ENCODE measurements at regions not wholly inside any gene's neighbourhood (a gene's known extent, or its start where the extent isn't known, plus 50 kb on each side); places are given as distances from the start of the nearest gene placed in this dataset.
"Not testable (repeated sequence)": the region's sequence is repeated elsewhere in the genome, so short reads cannot be mapped to it uniquely, and the experiment has no call there.

GRCh38 chr1:208479435-208479834 is 235.3 kb upstream of the PLXNA2 start:
- Histone ChIP-seq H3K4me3 (no peak overlapping the region), H3K9me3 (no peaks in the 10 kb centered on the region), H3K36me3 (no peaks in the 10 kb centered on the region), H3K4me1 (ENCODE audit: control insufficient read depth in 1 of 2, low read depth in 2 of 2) (peaks cover 0 to 8% of the 10 kb centered on the region in 2 donors), H3K27ac (no peak overlapping the region), H3K27me3 (replicated peaks; ENCODE audit: insufficient read depth) (no peaks in the 10 kb centered on the region)
- ATAC-seq (ENCODE audit: insufficient number of reproducible peaks, low FRiP score, low read depth) (no peak), DNase-seq (ENCODE audit: low spot score) (no peak)
- no peak for TF ChIP-seq CTCF (IDR thresholded peaks at IDR 0.05)

GRCh38 chr1:208485512-208485911 is 241.3 kb upstream of the PLXNA2 start:
- ATAC-seq (ENCODE audit: insufficient number of reproducible peaks, low FRiP score, low read depth), result no peak
- no peak overlapping the region for H3K27ac ChIP-seq
- DNase-seq (ENCODE audit: low spot score), result no peak
- H3K27me3 ChIP-seq (replicated peaks; ENCODE audit: insufficient read depth), result no peaks in the 10 kb centered on the region
- no peak for TF ChIP-seq CTCF (IDR thresholded peaks at IDR 0.05)
- no peaks in the 10 kb centered on the region for H3K4me1 ChIP-seq (ENCODE audit: control insufficient read depth in 1 of 2, low read depth in 2 of 2)
- no peak overlapping the region for H3K4me3 ChIP-seq
- no peaks in the 10 kb centered on the region for H3K36me3 ChIP-seq
- no peaks in the 10 kb centered on the region for H3K9me3 ChIP-seq

- H3K27me3 ChIP-seq (replicated peaks; ENCODE audit: insufficient read depth), result no peaks in the 10 kb centered on the region
- H3K36me3 ChIP-seq, result no peaks in the 10 kb centered on the region
- DNase-seq (ENCODE audit: low spot score) (no peak), ATAC-seq (ENCODE audit: insufficient number of reproducible peaks, low FRiP score, low read depth) (no peak)
- H3K4me3 ChIP-seq, result no peak overlapping the region
- H3K4me1 ChIP-seq (ENCODE audit: control insufficient read depth in 1 of 2, low read depth in 2 of 2), result no peaks in the 10 kb centered on the region
- H3K27ac ChIP-seq, result no peak overlapping the region
- H3K9me3 ChIP-seq, result no peaks in the 10 kb centered on the region
- no peak for TF ChIP-seq CTCF (IDR thresholded peaks at IDR 0.05)
Measured at GRCh38 chr1:208486677-208487076, 242.5 kb upstream of the PLXNA2 start.

GRCh38 chr1:208488432-208488831 is 244.2 kb upstream of the PLXNA2 start:
- H3K9me3 ChIP-seq; H3K4me1 ChIP-seq (ENCODE audit: control insufficient read depth in 1 of 2, low read depth in 2 of 2); ATAC-seq (ENCODE audit: insufficient number of reproducible peaks, low FRiP score, low read depth); H3K27me3 ChIP-seq (replicated peaks; ENCODE audit: insufficient read depth); H3K27ac ChIP-seq; DNase-seq (ENCODE audit: low spot score); H3K4me3 ChIP-seq; H3K36me3 ChIP-seq: not testable (repeated sequence)

- Histone ChIP-seq H3K27ac (no peak overlapping the region), H3K9me3 (no peaks in the 10 kb centered on the region), H3K27me3 (replicated peaks; ENCODE audit: insufficient read depth) (no peaks in the 10 kb centered on the region), H3K4me3 (no peak overlapping the region), H3K36me3 (no peaks in the 10 kb centered on the region), H3K4me1 (ENCODE audit: control insufficient read depth in 1 of 2, low read depth in 2 of 2) (peaks cover 9 to 11% of the 10 kb centered on the region in 2 donors)
- DNase-seq (ENCODE audit: low spot score), result no peak
- TF ChIP-seq CTCF (IDR thresholded peaks at IDR 0.05), result no peak
- no peak for ATAC-seq (ENCODE audit: insufficient number of reproducible peaks, low FRiP score, low read depth)
Measured at GRCh38 chr1:208496467-208497371, 252.5 kb upstream of the PLXNA2 start.

All from thoracic aorta (tissue), 2 donors.